A549 (cell line): ENCODE measurements at regions not wholly inside any gene's neighbourhood (a gene's known extent, or its start where the extent isn't known, plus 50 kb on each side); places are given as distances from the start of the nearest gene placed in this dataset.
"Not testable (repeated sequence)": the region's sequence is repeated elsewhere in the genome, so short reads cannot be mapped to it uniquely, and the experiment has no call there.

ENCODE experiments used
- ATAC-seq, 2 experiments: fragments of 200-7000 bp in 1 of 2; fragments of >200 bp in 1 of 2; cut with Nextera tagmentation in 1 of 2; cut with Tn5 transposase in 1 of 2; 3 replicates each; pipeline versions ENCODE4 v1.8.0 to v1.9.1; 2018 to 2020; ENCODE audit warnings: mild to moderate bottlenecking in 1 of 2, moderate library complexity in 1 of 2
- CTCF ChIA-PET: fragments of 300-600 bp; sonication (Branson Sonifier 250); formaldehyde crosslinking; extraction: SDS; loops from one replicate; lab custom pipeline; 2021; ENCODE audit warnings: antibody characterized with exemption, inconsistent platforms; lab: Yijun Ruan, JAX
- POLR2A ChIA-PET: fragments of 350-600 bp; formaldehyde crosslinking; extraction: SDS; loops from one replicate; lab custom pipeline; 2021; ENCODE audit warnings: antibody characterized with exemption, inconsistent platforms; lab: Yijun Ruan, JAX
- DNase-seq, 2 experiments: peaks; one replicate each; pipeline versions ENCODE4 v3.0.0 to v3.0.0-alpha.2; 2011 to 2016; ENCODE audit warnings: low read depth in 1 of 2, low spot score in 1 of 2
- FAIRE-seq: peaks from 2 replicates; lab custom pipeline; 2011; peaks lifted over from hg19 to GRCh38; lab: Jason Lieb, UNC
- H3K27ac ChIP-seq, 2 experiments: fragments of >200 bp; sonication (Bioruptor Twin); formaldehyde crosslinking; 3 replicates each; pipeline ENCODE4 v1.5.1; 2016 to 2017
- H3K4me1 ChIP-seq: fragments of >200 bp; sonication (Bioruptor Twin); formaldehyde crosslinking; 3 replicates; pipeline ENCODE4 v1.6.1; 2016
- H3K4me2 ChIP-seq: fragments of >200 bp; sonication (Bioruptor Twin); formaldehyde crosslinking; 3 replicates; pipeline ENCODE4 v1.6.1; 2016
- H3K4me3 ChIP-seq: fragments of >200 bp; sonication (Bioruptor Twin); formaldehyde crosslinking; 3 replicates; pipeline ENCODE4 v1.5.1; 2016
- H3K9me3 ChIP-seq: fragments of >200 bp; sonication (Bioruptor Twin); formaldehyde crosslinking; 3 replicates; pipeline ENCODE4 v1.6.1; 2016
- CEBPB ChIP-seq, 2 experiments: fragments of >200 bp in 1 of 2; sonication (Bioruptor Twin) in 1 of 2; formaldehyde crosslinking in 1 of 2; IDR thresholded peaks; 2 replicates each; pipeline ENCODE4 v1.6.1; 2012 to 2016
- E2F6 ChIP-seq: IDR thresholded peaks from 2 replicates; pipeline ENCODE4 v1.6.1; 2012; ENCODE audit warnings: low read depth, borderline replicate concordance
- EHMT2 ChIP-seq: fragments of 200-600 bp; sonication (generic); IDR thresholded peaks from 2 replicates; pipeline ENCODE4 v1.6.1; 2016; ENCODE audit warnings: antibody characterized with exemption, low read depth, mild to moderate bottlenecking, moderate library complexity
- FOSB ChIP-seq: fragments of 250-450 bp; sonication (Bioruptor Pico); IDR thresholded peaks from 2 replicates; pipeline ENCODE4 v1.5.0; 2020; ENCODE audit warnings: mild to moderate bottlenecking, moderate library complexity
- FOSL2 ChIP-seq, 2 experiments: fragments of 450-650 bp in 1 of 2; fragments of >200 bp in 1 of 2; sonication (Bioruptor Twin) in 1 of 2; formaldehyde crosslinking; IDR thresholded peaks; 2 replicates each; pipeline versions ENCODE4 v1.5.0 to v1.6.1; 2016 to 2020; ENCODE audit warnings: mild to moderate bottlenecking in 1 of 2, moderate library complexity in 1 of 2
- GATA3 ChIP-seq: IDR thresholded peaks from 2 replicates; pipeline ENCODE4 v1.6.1; 2012; ENCODE audit warnings: borderline replicate concordance
- HOXB13 ChIP-seq: fragments of 250-450 bp; sonication (Bioruptor Pico); IDR thresholded peaks from 2 replicates; pipeline ENCODE4 v1.5.0; 2020; ENCODE audit warnings: low read depth, mild to moderate bottlenecking, moderate library complexity
- HOXB5 ChIP-seq: fragments of 250-450 bp; sonication (Bioruptor Pico); IDR thresholded peaks from 2 replicates; pipeline ENCODE4 v1.5.0; 2020; ENCODE audit warnings: mild to moderate bottlenecking, moderate library complexity
- JUN ChIP-seq, 2 experiments: fragments of >200 bp; sonication (Bioruptor Twin); formaldehyde crosslinking; IDR thresholded peaks; 2 replicates in 1 of 2; 3 replicates in 1 of 2; pipeline ENCODE4 v1.6.1; 2016 to 2017
- JUNB ChIP-seq: fragments of >200 bp; sonication (Bioruptor Twin); formaldehyde crosslinking; IDR thresholded peaks from 2 replicates; pipeline ENCODE4 v1.6.1; 2016
- KDM1A ChIP-seq: fragments of 200-600 bp; sonication (generic); IDR thresholded peaks from 2 replicates; pipeline ENCODE4 v1.6.1; 2016; ENCODE audit warnings: low read depth, mild to moderate bottlenecking
- MAZ ChIP-seq: fragments of 150-350 bp; IDR thresholded peaks from 2 replicates; pipeline ENCODE4 v1.6.1; 2014; ENCODE audit warnings: antibody characterized with exemption, low read depth, low read length, borderline replicate concordance
- MYC ChIP-seq: IDR thresholded peaks from 2 replicates; pipeline ENCODE4 v1.6.1; 2012; ENCODE audit warnings: mild to moderate bottlenecking, inconsistent platforms, low read length, improper control_type of control experiment, borderline replicate concordance
- NFE2L2 ChIP-seq: fragments of 150-350 bp; conservative IDR thresholded peaks from 2 replicates; pipeline ENCODE4 v1.6.1; 2014; ENCODE audit warnings: low read length
- NPAS2 ChIP-seq: fragments of 250-450 bp; sonication (Bioruptor Pico); IDR thresholded peaks from 2 replicates; pipeline ENCODE4 v1.8.0; 2022; ENCODE audit warnings: mild to moderate bottlenecking, moderate library complexity, borderline replicate concordance
- PHF8 ChIP-seq: fragments of 200-600 bp; sonication (generic); IDR thresholded peaks from 2 replicates; pipeline ENCODE4 v1.6.1; 2016; ENCODE audit warnings: low read depth, mild to moderate bottlenecking, antibody characterized with exemption, moderate library complexity, borderline replicate concordance
- REST ChIP-seq: fragments of 200-600 bp; sonication (generic); IDR thresholded peaks from 2 replicates; pipeline ENCODE4 v1.6.1; 2016; ENCODE audit warnings: antibody characterized with exemption, mild to moderate bottlenecking, moderate library complexity
- RNF2 ChIP-seq: fragments of 200-600 bp; sonication (generic); IDR thresholded peaks from 2 replicates; pipeline ENCODE4 v1.6.1; 2016; ENCODE audit warnings: low read depth, mild to moderate bottlenecking, antibody characterized with exemption, moderate library complexity, borderline replicate concordance
- TP53 ChIP-seq: fragments of 250-450 bp; sonication (Bioruptor Pico); IDR thresholded peaks from 2 replicates; pipeline ENCODE4 v1.5.0; 2021; ENCODE audit warnings: mild to moderate bottlenecking, moderate library complexity
- WGBS: methylation state at CpG from one replicate; pipeline ENCODE4 v1.1.6; 2017; ENCODE audit errors: missing lambda C conversion rate; 5-methylcytosine and 5-hydroxymethylcytosine counted together
- TF ChIP-seq, protein P1 (sequence below): IDR thresholded peaks from 2 replicates; pipeline ENCODE4 v1.6.1; 2012
- TF ChIP-seq, protein P2 (sequence below): fragments of >200 bp; sonication (Bioruptor Twin); formaldehyde crosslinking; IDR thresholded peaks from 3 replicates; pipeline ENCODE4 v1.6.1; 2016
- TF ChIP-seq, protein P3 (sequence below): fragments of >200 bp; sonication (Bioruptor Twin); formaldehyde crosslinking; IDR thresholded peaks from 2 replicates; pipeline ENCODE4 v1.6.1; 2016

DNA sequence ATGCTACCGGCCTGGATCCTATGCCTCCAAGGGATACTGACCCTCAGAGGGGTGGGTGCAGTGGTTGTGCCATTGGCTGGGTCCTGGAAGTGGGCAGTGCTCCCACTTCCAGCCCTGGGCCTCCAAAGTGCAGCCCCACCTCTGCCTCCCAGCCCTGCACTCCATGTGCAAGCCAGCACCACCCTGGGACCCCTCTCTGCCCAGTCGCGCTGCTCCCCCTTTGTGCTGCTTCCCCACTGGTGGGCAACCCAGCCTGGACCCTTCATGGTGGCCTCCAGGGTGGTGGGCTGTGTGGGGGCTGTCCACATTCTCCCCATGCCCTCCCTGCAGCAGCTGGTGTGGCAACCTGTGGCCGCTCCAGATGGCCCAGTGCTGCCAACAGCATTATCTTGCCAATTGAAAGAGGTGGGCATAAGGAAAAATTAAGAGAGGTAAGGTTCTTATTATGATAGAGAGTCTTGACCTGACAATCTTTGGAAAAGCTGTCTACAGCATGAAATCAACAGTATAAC, 309.7 kb downstream of the GUCY2F start:
- no peak for DNase-seq
- ATAC-seq: no peak
- Histone ChIP-seq H3K4me1 (no peaks in the 10 kb centered on the region), H3K9me3 (no peaks in the 10 kb centered on the region), H3K27ac (no peak overlapping the region), H3K4me3 (no peak overlapping the region), H3K4me2 (no peak overlapping the region)
- FAIRE-seq: no peak
- ChIA-PET POLR2A (no interaction called here), CTCF (no interaction called here)
- no peak for TF ChIP-seq KDM1A
- TF ChIP-seq JUN (IDR thresholded peaks at IDR 0.05): no peak
- no peak for TF ChIP-seq REST
- TF ChIP-seq JUNB: no peak
- no peak for TF ChIP-seq GATA3
- TF ChIP-seq CEBPB (IDR thresholded peaks at IDR 0.05): no peak
- no peak for TF ChIP-seq E2F6
- TF ChIP-seq RNF2: no peak
- no peak for TF ChIP-seq TP53 (CRISPR knock-in tag)
- no peak for TF ChIP-seq NFE2L2
- TF ChIP-seq, protein P1, sequence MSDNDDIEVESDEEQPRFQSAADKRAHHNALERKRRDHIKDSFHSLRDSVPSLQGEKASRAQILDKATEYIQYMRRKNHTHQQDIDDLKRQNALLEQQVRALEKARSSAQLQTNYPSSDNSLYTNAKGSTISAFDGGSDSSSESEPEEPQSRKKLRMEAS: no peak
- TF ChIP-seq, protein P2, sequence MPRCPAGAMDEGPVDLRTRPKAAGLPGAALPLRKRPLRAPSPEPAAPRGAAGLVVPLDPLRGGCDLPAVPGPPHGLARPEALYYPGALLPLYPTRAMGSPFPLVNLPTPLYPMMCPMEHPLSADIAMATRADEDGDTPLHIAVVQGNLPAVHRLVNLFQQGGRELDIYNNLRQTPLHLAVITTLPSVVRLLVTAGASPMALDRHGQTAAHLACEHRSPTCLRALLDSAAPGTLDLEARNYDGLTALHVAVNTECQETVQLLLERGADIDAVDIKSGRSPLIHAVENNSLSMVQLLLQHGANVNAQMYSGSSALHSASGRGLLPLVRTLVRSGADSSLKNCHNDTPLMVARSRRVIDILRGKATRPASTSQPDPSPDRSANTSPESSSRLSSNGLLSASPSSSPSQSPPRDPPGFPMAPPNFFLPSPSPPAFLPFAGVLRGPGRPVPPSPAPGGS: no peak
- TF ChIP-seq HOXB5 (CRISPR knock-in tag): no peak
- no peak for TF ChIP-seq MYC
- TF ChIP-seq EHMT2: no peak
- TF ChIP-seq MAZ: no peak
- no peak for TF ChIP-seq FOSL2 (IDR thresholded peaks at IDR 0.05)
- TF ChIP-seq FOSL2 (CRISPR knock-in tag; IDR thresholded peaks at IDR 0.05): no peak
- no peak for TF ChIP-seq NPAS2
- no peak for TF ChIP-seq HOXB13 (CRISPR knock-in tag)
- TF ChIP-seq, protein P3, sequence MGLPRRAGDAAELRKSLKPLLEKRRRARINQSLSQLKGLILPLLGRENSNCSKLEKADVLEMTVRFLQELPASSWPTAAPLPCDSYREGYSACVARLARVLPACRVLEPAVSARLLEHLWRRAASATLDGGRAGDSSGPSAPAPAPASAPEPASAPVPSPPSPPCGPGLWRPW: no peak
- WGBS: 0% methylated on average over 2 of the region's 4 CpGs

DNA sequence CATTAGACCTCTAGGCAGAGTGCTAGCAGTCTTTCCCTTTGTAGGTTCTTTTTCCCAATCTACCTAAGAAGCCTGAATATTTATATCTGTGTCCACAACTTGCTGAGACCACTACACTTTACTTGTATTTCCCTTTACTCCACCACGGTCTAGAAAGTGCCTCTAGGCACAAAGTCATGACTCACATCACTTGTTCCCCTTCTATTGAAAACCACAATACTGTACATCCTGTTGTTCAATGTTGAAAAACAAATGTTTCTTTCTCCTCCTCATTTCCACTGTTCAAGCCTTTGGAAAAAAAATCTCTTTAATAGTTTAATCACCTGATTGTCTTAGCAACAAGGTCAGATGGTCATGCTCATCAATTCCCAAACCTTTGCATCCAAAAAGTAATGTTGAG, 326.7 kb downstream of the GUCY2F start:
- 5% methylated on average over 1 of the region's 1 CpG for WGBS
- Histone ChIP-seq H3K4me2 (no peak overlapping the region), H3K27ac (no peak overlapping the region), H3K4me1 (no peaks in the 10 kb centered on the region), H3K9me3 (no peaks in the 10 kb centered on the region), H3K4me3 (no peak overlapping the region)
- no peak for ATAC-seq
- DNase-seq: no peak
- no peak for TF ChIP-seq FOSB (CRISPR knock-in tag)
- TF ChIP-seq PHF8: no peak
- ChIA-PET CTCF (no interaction called here), POLR2A (no interaction called here)
- no peak for FAIRE-seq

DNA sequence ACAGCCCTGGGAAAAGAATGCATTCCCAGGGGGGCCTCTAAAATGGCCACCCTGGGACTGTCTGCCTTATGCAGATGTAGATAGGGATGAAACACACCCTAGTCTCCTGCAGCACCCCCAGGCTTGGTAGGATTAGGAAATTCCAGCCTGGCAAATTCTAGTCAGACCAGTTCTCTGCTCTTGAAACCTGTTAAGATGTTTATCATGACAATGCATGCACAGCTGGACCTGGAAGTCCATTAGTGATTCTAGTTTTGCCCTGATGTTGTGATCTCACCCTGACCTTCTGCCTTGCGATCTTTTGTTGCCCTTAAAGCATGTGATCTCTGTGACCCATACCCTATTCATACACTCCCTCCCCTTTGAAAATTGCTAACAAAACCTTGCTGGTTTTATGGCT, 337.7 kb downstream of the GUCY2F start:
- H3K4me1 ChIP-seq, H3K4me3 ChIP-seq, ATAC-seq, CTCF ChIA-PET, H3K9me3 ChIP-seq, FAIRE-seq, H3K4me2 ChIP-seq, POLR2A ChIA-PET, H3K27ac ChIP-seq, DNase-seq: not testable (repeated sequence)
- whole genome bisulfite sequencing: 0% methylated on average over 1 of the region's 1 CpG
